H1 (cell line): ENCODE measurements at regions not wholly inside any gene's neighbourhood (a gene's known extent, or its start where the extent isn't known, plus 50 kb on each side); places are given as distances from the start of the nearest gene placed in this dataset.

ENCODE experiments used
- CBX5 ChIP-seq: fragments of 300-800, 300-1000 bp; sonication (generic); IDR thresholded peaks from 2 replicates; pipeline ENCODE4 v1.7.1; 2016; ENCODE audit warnings: antibody characterized with exemption, low read length, low read depth
- CHD2 ChIP-seq: IDR thresholded peaks from 2 replicates; pipeline ENCODE4 v1.6.1; 2012; ENCODE audit warnings: low read length, improper control_type of control experiment
- CHD7 ChIP-seq: fragments of 300-600 bp; sonication (generic); IDR thresholded peaks from 2 replicates; pipeline ENCODE4 v1.7.1; 2012; ENCODE audit warnings: low read length, moderate library complexity, mild to moderate bottlenecking, inconsistent platforms; ENCODE audit not compliant: insufficient replicate concordance
- CTBP2 ChIP-seq: IDR thresholded peaks from 2 replicates; pipeline ENCODE4 v1.7.0; 2011; ENCODE audit warnings: borderline replicate concordance, mild to moderate bottlenecking, moderate library complexity, mixed read lengths, low read length; ENCODE audit not compliant: insufficient read depth, insufficient read length
- JUN ChIP-seq: IDR thresholded peaks from 2 replicates; pipeline ENCODE4 v1.6.1; 2011; ENCODE audit warnings: low read depth, mild to moderate bottlenecking, improper control_type of control experiment, low read length
- POU5F1 ChIP-seq: IDR thresholded peaks from 2 replicates; pipeline ENCODE4 v1.6.1; 2011; ENCODE audit warnings: low read depth, mild to moderate bottlenecking, low read length, moderate library complexity
- SIX5 ChIP-seq: IDR thresholded peaks from 2 replicates; pipeline ENCODE4 v1.6.1; 2011; ENCODE audit warnings: mild to moderate bottlenecking, low read depth, low read length
- SP4 ChIP-seq: IDR thresholded peaks from 2 replicates; pipeline ENCODE4 v1.6.1; 2012; ENCODE audit warnings: low read length, inconsistent platforms

GRCh38 chr4:157897855-157898370 lies 274.9 kb downstream of the GASK1B start (continued):
- TF ChIP-seq CHD7 (no peak), SP4 (no peak), CTBP2 (no peak), CBX5 (no peak), SIX5 (no peak), CHD2 (no peak), JUN (no peak), POU5F1 (no peak)
